GM23338 (cell line): ENCODE measurements at regions not wholly inside any gene's neighbourhood (a gene's known extent, or its start where the extent isn't known, plus 50 kb on each side); places are given as distances from the start of the nearest gene placed in this dataset.

Source experiments
- ATAC-seq: fragments of 200-7000 bp; cut with Tn5 transposase; 3 replicates; pipeline ENCODE4 v1.9.1; 2020
- DNase-seq: peaks from one replicate; pipeline ENCODE4 v3.0.0-alpha.2; 2015; ENCODE audit warnings: low spot score
- H2AFZ ChIP-seq: fragments of 200-600 bp; sonication (generic); 2 replicates; pipeline ENCODE4 v1.8.0; 2016; ENCODE audit warnings: antibody characterized with exemption, mild to moderate bottlenecking, moderate library complexity
- H3F3A ChIP-seq: fragments of 200-600 bp; sonication (generic); replicated peaks from 2 replicates; pipeline ENCODE4 v1.8.0; 2017; ENCODE audit warnings: antibody characterized with exemption, mixed run types, low read depth
- H3K27ac ChIP-seq: fragments of 200-600 bp; sonication (generic); 2 replicates; pipeline ENCODE4 v1.6.1; 2016; ENCODE audit warnings: low read depth
- H3K27me3 ChIP-seq: fragments of 200-600 bp; sonication (generic); 2 replicates; pipeline ENCODE4 v1.8.0; 2016; ENCODE audit warnings: mild to moderate bottlenecking, mixed run types, moderate library complexity; ENCODE audit not compliant: insufficient read depth
- H3K36me3 ChIP-seq: fragments of 200-600 bp; sonication (generic); 2 replicates; pipeline ENCODE4 v1.8.0; 2016; ENCODE audit warnings: mild to moderate bottlenecking; ENCODE audit not compliant: insufficient read depth
- H3K4me1 ChIP-seq: fragments of 200-600 bp; sonication (generic); 2 replicates; pipeline ENCODE4 v1.8.0; 2016; ENCODE audit warnings: mild to moderate bottlenecking, moderate library complexity; ENCODE audit not compliant: insufficient read depth
- H3K4me2 ChIP-seq: fragments of 200-600 bp; sonication (generic); 2 replicates; pipeline ENCODE4 v1.7.1; 2017; ENCODE audit warnings: mixed run types
- H3K4me3 ChIP-seq: fragments of 200-600 bp; sonication (generic); 2 replicates; pipeline ENCODE4 v1.6.1; 2016; ENCODE audit warnings: mixed run types
- H3K79me2 ChIP-seq: fragments of 200-600 bp; sonication (generic); replicated peaks from 2 replicates; pipeline ENCODE4 v1.8.0; 2017; ENCODE audit warnings: mild to moderate bottlenecking; ENCODE audit not compliant: insufficient read depth
- H3K9me2 ChIP-seq: fragments of 200-600 bp; sonication (generic); 2 replicates; pipeline ENCODE4 v1.8.0; 2017; ENCODE audit not compliant: insufficient read depth
- H4K20me1 ChIP-seq: fragments of 200-600 bp; sonication (generic); replicated peaks from 2 replicates; pipeline ENCODE4 v1.8.0; 2017; ENCODE audit warnings: mild to moderate bottlenecking; ENCODE audit not compliant: insufficient read depth
- H3K27ac Mint-ChIP-seq: 2 replicates; pipeline ENCODE4 v1.8.0; 2020; ENCODE audit warnings: inconsistent platforms, mild to moderate bottlenecking, moderate library complexity, mixed read lengths
- H3K27me3 Mint-ChIP-seq: 3 replicates; pipeline ENCODE4 v1.8.0; 2022; ENCODE audit warnings: low read depth, mild to moderate bottlenecking, moderate library complexity, mixed read lengths, inconsistent platforms; ENCODE audit not compliant: insufficient read depth, poor library complexity
- H3K36me3 Mint-ChIP-seq: 3 replicates; pipeline ENCODE4 v1.8.0; 2021; ENCODE audit warnings: low read depth, mild to moderate bottlenecking, inconsistent platforms, moderate library complexity, mixed read lengths
- H3K4me1 Mint-ChIP-seq: 3 replicates; pipeline ENCODE4 v1.8.0; 2020; ENCODE audit warnings: mild to moderate bottlenecking, inconsistent platforms, mixed read lengths
- H3K4me3 Mint-ChIP-seq: 3 replicates; pipeline ENCODE4 v1.8.0; 2021; ENCODE audit warnings: moderate library complexity, mild to moderate bottlenecking, inconsistent platforms, mixed read lengths
- H3K9me3 Mint-ChIP-seq: 3 replicates; pipeline ENCODE4 v1.8.0; 2020; ENCODE audit warnings: moderate library complexity, mild to moderate bottlenecking, inconsistent platforms, mixed read lengths
- ZNF331 ChIP-seq: fragments of 250-450 bp; sonication (Bioruptor Pico); IDR thresholded peaks from 2 replicates; pipeline ENCODE4 v1.5.0; 2020; ENCODE audit warnings: low read depth, mild to moderate bottlenecking, moderate library complexity
- TF ChIP-seq, protein P1 (sequence below), 2 experiments: fragments of 200-600 bp in 1 of 2; sonication (generic) in 1 of 2; conservative IDR thresholded peaks; 2 replicates each; pipeline versions ENCODE4 v1.5.1 to v1.6.1; 2016 to 2017; ENCODE audit warnings: antibody characterized with exemption in 2 of 2, low read depth in 2 of 2, mild to moderate bottlenecking in 2 of 2, moderate library complexity in 1 of 2
- TF ChIP-seq, protein P2 (sequence below): fragments of 250-450 bp; sonication (Bioruptor Pico); IDR thresholded peaks from 2 replicates; pipeline ENCODE4 v1.5.0; 2020; ENCODE audit warnings: mild to moderate bottlenecking, moderate library complexity

DNA sequence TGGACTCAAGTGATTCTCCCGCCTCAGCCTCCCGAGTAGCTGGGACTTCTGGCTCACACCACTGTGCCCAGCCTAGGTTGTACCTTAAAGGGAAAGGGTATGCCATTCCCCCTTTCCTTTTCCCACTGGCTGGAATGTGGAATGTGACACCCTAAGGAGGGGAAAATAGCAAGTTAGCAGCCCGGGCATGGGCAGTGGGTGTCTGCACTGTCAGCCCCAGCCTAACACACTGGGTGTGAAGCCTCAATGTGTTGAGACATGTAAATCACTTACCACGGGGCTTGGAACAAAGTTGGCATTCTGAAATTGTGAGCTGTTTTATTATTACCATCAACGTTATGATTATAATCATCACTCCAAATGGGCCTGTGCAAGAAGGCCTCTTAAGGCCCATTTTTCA, 80.8 kb upstream of the PTPN1 start (continued):
- TF ChIP-seq, protein P1, sequence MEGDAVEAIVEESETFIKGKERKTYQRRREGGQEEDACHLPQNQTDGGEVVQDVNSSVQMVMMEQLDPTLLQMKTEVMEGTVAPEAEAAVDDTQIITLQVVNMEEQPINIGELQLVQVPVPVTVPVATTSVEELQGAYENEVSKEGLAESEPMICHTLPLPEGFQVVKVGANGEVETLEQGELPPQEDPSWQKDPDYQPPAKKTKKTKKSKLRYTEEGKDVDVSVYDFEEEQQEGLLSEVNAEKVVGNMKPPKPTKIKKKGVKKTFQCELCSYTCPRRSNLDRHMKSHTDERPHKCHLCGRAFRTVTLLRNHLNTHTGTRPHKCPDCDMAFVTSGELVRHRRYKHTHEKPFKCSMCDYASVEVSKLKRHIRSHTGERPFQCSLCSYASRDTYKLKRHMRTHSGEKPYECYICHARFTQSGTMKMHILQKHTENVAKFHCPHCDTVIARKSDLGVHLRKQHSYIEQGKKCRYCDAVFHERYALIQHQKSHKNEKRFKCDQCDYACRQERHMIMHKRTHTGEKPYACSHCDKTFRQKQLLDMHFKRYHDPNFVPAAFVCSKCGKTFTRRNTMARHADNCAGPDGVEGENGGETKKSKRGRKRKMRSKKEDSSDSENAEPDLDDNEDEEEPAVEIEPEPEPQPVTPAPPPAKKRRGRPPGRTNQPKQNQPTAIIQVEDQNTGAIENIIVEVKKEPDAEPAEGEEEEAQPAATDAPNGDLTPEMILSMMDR (conservative IDR thresholded peaks at IDR 0.05; ENCODE audit: low read depth in 2 of 2), result no peak
- TF ChIP-seq, protein P2, sequence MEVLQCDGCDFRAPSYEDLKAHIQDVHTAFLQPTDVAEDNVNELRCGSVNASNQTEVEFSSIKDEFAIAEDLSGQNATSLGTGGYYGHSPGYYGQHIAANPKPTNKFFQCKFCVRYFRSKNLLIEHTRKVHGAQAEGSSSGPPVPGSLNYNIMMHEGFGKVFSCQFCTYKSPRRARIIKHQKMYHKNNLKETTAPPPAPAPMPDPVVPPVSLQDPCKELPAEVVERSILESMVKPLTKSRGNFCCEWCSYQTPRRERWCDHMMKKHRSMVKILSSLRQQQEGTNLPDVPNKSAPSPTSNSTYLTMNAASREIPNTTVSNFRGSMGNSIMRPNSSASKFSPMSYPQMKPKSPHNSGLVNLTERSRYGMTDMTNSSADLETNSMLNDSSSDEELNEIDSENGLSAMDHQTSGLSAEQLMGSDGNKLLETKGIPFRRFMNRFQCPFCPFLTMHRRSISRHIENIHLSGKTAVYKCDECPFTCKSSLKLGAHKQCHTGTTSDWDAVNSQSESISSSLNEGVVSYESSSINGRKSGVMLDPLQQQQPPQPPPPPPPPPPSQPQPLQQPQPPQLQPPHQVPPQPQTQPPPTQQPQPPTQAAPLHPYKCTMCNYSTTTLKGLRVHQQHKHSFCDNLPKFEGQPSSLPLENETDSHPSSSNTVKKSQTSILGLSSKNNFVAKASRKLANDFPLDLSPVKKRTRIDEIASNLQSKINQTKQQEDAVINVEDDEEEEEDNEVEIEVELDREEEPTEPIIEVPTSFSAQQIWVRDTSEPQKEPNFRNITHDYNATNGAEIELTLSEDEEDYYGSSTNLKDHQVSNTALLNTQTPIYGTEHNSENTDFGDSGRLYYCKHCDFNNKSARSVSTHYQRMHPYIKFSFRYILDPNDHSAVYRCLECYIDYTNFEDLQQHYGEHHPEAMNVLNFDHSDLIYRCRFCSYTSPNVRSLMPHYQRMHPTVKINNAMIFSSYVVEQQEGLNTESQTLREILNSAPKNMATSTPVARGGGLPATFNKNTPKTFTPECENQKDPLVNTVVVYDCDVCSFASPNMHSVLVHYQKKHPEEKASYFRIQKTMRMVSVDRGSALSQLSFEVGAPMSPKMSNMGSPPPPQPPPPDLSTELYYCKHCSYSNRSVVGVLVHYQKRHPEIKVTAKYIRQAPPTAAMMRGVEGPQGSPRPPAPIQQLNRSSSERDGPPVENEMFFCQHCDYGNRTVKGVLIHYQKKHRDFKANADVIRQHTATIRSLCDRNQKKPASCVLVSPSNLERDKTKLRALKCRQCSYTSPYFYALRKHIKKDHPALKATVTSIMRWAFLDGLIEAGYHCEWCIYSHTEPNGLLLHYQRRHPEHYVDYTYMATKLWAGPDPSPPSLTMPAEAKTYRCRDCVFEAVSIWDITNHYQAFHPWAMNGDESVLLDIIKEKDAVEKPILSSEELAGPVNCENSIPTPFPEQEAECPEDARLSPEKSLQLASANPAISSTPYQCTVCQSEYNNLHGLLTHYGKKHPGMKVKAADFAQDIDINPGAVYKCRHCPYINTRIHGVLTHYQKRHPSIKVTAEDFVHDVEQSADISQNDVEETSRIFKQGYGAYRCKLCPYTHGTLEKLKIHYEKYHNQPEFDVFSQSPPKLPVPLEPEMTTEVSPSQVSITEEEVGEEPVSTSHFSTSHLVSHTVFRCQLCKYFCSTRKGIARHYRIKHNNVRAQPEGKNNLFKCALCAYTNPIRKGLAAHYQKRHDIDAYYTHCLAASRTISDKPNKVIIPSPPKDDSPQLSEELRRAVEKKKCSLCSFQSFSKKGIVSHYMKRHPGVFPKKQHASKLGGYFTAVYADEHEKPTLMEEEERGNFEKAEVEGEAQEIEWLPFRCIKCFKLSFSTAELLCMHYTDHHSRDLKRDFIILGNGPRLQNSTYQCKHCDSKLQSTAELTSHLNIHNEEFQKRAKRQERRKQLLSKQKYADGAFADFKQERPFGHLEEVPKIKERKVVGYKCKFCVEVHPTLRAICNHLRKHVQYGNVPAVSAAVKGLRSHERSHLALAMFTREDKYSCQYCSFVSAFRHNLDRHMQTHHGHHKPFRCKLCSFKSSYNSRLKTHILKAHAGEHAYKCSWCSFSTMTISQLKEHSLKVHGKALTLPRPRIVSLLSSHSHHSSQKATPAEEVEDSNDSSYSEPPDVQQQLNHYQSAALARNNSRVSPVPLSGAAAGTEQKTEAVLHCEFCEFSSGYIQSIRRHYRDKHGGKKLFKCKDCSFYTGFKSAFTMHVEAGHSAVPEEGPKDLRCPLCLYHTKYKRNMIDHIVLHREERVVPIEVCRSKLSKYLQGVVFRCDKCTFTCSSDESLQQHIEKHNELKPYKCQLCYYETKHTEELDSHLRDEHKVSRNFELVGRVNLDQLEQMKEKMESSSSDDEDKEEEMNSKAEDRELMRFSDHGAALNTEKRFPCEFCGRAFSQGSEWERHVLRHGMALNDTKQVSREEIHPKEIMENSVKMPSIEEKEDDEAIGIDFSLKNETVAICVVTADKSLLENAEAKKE (CRISPR knock-in tag), result no peak

DNA sequence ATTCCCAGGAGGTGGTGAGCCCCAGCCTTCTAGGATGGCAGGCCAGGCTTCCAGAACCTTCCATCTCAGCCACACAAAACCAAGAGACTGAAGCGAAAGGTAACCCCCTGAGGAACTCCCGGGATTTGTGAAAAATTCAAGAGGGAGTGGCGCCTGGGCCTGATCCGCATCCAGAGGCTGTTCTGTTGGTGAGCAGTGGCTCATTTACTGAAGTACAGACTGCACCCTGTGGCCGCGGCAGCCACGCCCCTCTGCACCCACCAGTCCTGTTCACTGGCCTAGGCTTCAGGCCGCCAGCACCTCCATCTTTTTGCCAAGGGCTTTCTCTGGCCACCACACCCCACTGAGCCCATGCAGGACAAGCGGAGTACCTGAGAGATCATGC, 79.1 kb upstream of the PTPN1 start:
- Mint-ChIP-seq H3K36me3 (no peaks in the 10 kb centered on the region), H3K4me3 (no peak overlapping the region), H3K27ac (no peak overlapping the region), H3K4me1 (peaks cover 22% of the 10 kb centered on the region), H3K9me3 (peaks cover 2% of the 10 kb centered on the region; the same call in 1 of the 3 replicates), H3K27me3 (peaks cover 10% of the 10 kb centered on the region)
- Histone ChIP-seq H3K79me2 (no peaks in the 10 kb centered on the region), H3K4me3 (no peak overlapping the region), H3K36me3 (no peaks in the 10 kb centered on the region), H4K20me1 (no peaks in the 10 kb centered on the region), H3K4me1 (peaks cover 8% of the 10 kb centered on the region), H2AFZ (peak overlapping the region; percentile 84), H3K9me2 (no peaks in the 10 kb centered on the region), H3F3A (no peaks in the 10 kb centered on the region; the same call in 1 of the 2 replicates), H3K4me2 (no peak overlapping the region), H3K27ac (no peak overlapping the region), H3K27me3 (no peaks in the 10 kb centered on the region)
- DNase-seq (no peak), ATAC-seq (no peak)
- TF ChIP-seq ZNF331 (CRISPR knock-in tag), result no peak
